HepG2 (cell line): ENCODE measurements at regions not wholly inside any gene's neighbourhood (a gene's known extent, or its start where the extent isn't known, plus 50 kb on each side); places are given as distances from the start of the nearest gene placed in this dataset.

Source experiments
- ATAC-seq: fragments of 200-7000 bp; cut with Tn5 transposase; 3 replicates; pipeline ENCODE4 v1.9.1; 2020; ENCODE audit warnings: mild to moderate bottlenecking, moderate library complexity
- BruUV-seq: library from RNA; stranded (reverse); fragments of 400-500 nt; replicated peaks from 2 replicates; lab custom pipeline; 2021; lab: Mats Ljungman, UMichigan
- CTCF ChIA-PET: fragments of 300-600 bp; formaldehyde crosslinking; extraction: SDS; loops from one replicate; lab custom pipeline; 2021; ENCODE audit warnings: low total read pairs, inconsistent platforms, low intra/inter-chr PET ratio; lab: Yijun Ruan, JAX
- POLR2A ChIA-PET: fragments of 350-600 bp; sonication (Branson Sonifier 250); formaldehyde crosslinking; loops from one replicate; lab custom pipeline; 2020; ENCODE audit warnings: antibody characterized with exemption, inconsistent platforms; lab: Yijun Ruan, JAX
- DNase-seq: peaks from one replicate; pipeline ENCODE4 v3.0.0-alpha.2; 2015; ENCODE audit warnings: low spot score
- FAIRE-seq: peaks from 3 replicates; lab custom pipeline; 2011; peaks lifted over from hg19 to GRCh38; lab: Jason Lieb, UNC
- H2AFZ ChIP-seq: one replicate; pipeline ENCODE4 v1.6.1; 2011; ENCODE audit warnings: low read length, inconsistent platforms
- H3K27ac ChIP-seq: fragments of 300-600 bp; 3 replicates; pipeline ENCODE4 v1.8.0; 2011; ENCODE audit warnings: mixed run types, mild to moderate bottlenecking, mixed read lengths, low read length, inconsistent platforms; ENCODE audit not compliant: insufficient read depth; ENCODE audit errors: extremely low read length
- H3K27me3 ChIP-seq, 2 experiments: fragments of 200-600 bp in 1 of 2; 2 replicates in 1 of 2; 3 replicates in 1 of 2; pipeline versions ENCODE4 v1.6.0 to v1.8.0; 2011; ENCODE audit warnings: low read length in 2 of 2, mild to moderate bottlenecking in 2 of 2, moderate library complexity in 2 of 2, inconsistent platforms in 1 of 2; ENCODE audit not compliant: insufficient read depth in 2 of 2, control insufficient read depth in 1 of 2
- H3K36me3 ChIP-seq, 2 experiments: fragments of 200-600 bp in 1 of 2; replicated peaks in 1 of 2; 2 replicates in 1 of 2; 3 replicates in 1 of 2; pipeline versions ENCODE4 v1.5.1 to v1.8.0; 2011; ENCODE audit warnings: low read length in 2 of 2, inconsistent platforms in 1 of 2; ENCODE audit not compliant: insufficient read depth in 2 of 2, control insufficient read depth in 1 of 2
- H3K4me1 ChIP-seq: 2 replicates; pipeline ENCODE4 v1.5.1; 2012; ENCODE audit warnings: low read length, inconsistent platforms; ENCODE audit not compliant: insufficient read depth
- H3K4me2 ChIP-seq: 2 replicates; pipeline ENCODE4 v1.6.0; 2011; ENCODE audit warnings: low read depth, low read length, inconsistent platforms
- H3K4me3 ChIP-seq, 3 experiments: fragments of 200-600 bp in 1 of 3; sonication (generic), shearing (Covaris generic) in 1 of 3; replicated peaks in 1 of 3; 2 replicates each; pipeline ENCODE4 v1.5.1; 2011 to 2016; ENCODE audit warnings: low read length in 3 of 3, inconsistent platforms in 2 of 3, low read depth in 2 of 3, mild to moderate bottlenecking in 2 of 3, control low read depth in 1 of 3, mixed read lengths in 1 of 3; ENCODE audit not compliant: insufficient read depth in 1 of 3
- H3K79me2 ChIP-seq: one replicate; pipeline ENCODE4 v1.6.1; 2011; ENCODE audit warnings: low read length, inconsistent platforms; ENCODE audit not compliant: insufficient read depth
- H3K9ac ChIP-seq: 2 replicates; pipeline ENCODE4 v1.6.0; 2011; ENCODE audit warnings: mild to moderate bottlenecking, low read depth, low read length, inconsistent platforms; ENCODE audit not compliant: insufficient read depth
- H3K9me3 ChIP-seq: 2 replicates; pipeline ENCODE4 v1.5.1; 2012; ENCODE audit warnings: mild to moderate bottlenecking, low read length
- H4K20me1 ChIP-seq: 2 replicates; pipeline ENCODE4 v1.6.0; 2011; ENCODE audit warnings: inconsistent platforms, mild to moderate bottlenecking, low read length, moderate library complexity; ENCODE audit not compliant: insufficient read depth
- FOXC1 ChIP-seq: sonication (generic); formaldehyde crosslinking; IDR thresholded peaks from 2 replicates; pipeline ENCODE4 v1.8.0; 2022; ENCODE audit warnings: mild to moderate bottlenecking, missing genetic modification reagents, borderline replicate concordance
- KAT8 ChIP-seq: IDR thresholded peaks from 2 replicates; pipeline ENCODE4 v1.6.1; 2016; ENCODE audit warnings: missing genetic modification reagents, missing compliant biosample characterization
- KDM4B ChIP-seq: sonication (generic); formaldehyde crosslinking; IDR thresholded peaks from 2 replicates; pipeline ENCODE4 v1.4.0; 2020; ENCODE audit warnings: missing genetic modification reagents
- MEF2D ChIP-seq: sonication (generic); formaldehyde crosslinking; IDR thresholded peaks from 2 replicates; pipeline ENCODE4 v1.5.1; 2020; ENCODE audit warnings: mild to moderate bottlenecking, missing genetic modification reagents
- MTA1 ChIP-seq: sonication (generic); formaldehyde crosslinking; IDR thresholded peaks from 2 replicates; pipeline ENCODE4 v1.4.0; 2020; ENCODE audit warnings: missing genetic modification reagents, mild to moderate bottlenecking, borderline replicate concordance
- NCOR1 ChIP-seq: fragments of 200-600 bp; sonication (generic); IDR thresholded peaks from 2 replicates; pipeline ENCODE4 v1.7.0; 2017; ENCODE audit warnings: antibody characterized with exemption, low read length, borderline replicate concordance
- REPIN1 ChIP-seq: sonication (generic); formaldehyde crosslinking; IDR thresholded peaks from 2 replicates; pipeline ENCODE4 v1.8.0; 2022; ENCODE audit warnings: missing genetic modification reagents, low read depth, mild to moderate bottlenecking, borderline replicate concordance
- RXRA ChIP-seq: sonication (generic); formaldehyde crosslinking; IDR thresholded peaks from 2 replicates; pipeline ENCODE4 v1.5.1; 2020; ENCODE audit warnings: missing genetic modification reagents
- SAP130 ChIP-seq: IDR thresholded peaks from 2 replicates; pipeline ENCODE4 v1.6.1; 2016; ENCODE audit warnings: low read depth
- SMAD9 ChIP-seq: sonication (generic); formaldehyde crosslinking; IDR thresholded peaks from 2 replicates; pipeline ENCODE4 v1.5.1; 2020; ENCODE audit warnings: mild to moderate bottlenecking, missing genetic modification reagents
- TEAD3 ChIP-seq: optimal IDR thresholded peaks from 2 replicates; pipeline ENCODE3; 2016; ENCODE audit warnings: borderline replicate concordance
- XRCC5 ChIP-seq: fragments of 200-400 bp; formaldehyde crosslinking; optimal IDR thresholded peaks from 2 replicates; pipeline ENCODE3; 2017; ENCODE audit warnings: mild to moderate bottlenecking, low read length
- WGBS: methylation state at CpG from one replicate; pipeline ENCODE4 v1.1.6; 2017; ENCODE audit warnings: low lambda C conversion rate; 5-methylcytosine and 5-hydroxymethylcytosine counted together
- in situ Hi-C: cut with HindIII; loops from 2 replicates; pipeline ENCODE4 v1.10.0; 2017; ENCODE audit warnings: low pct_unique_long_range_greater_than_20kb; ENCODE audit not compliant: extremely low pct_ligation_motif_present
- intact Hi-C: fragments of 100-400 bp; cut with micrococcal nuclease; formaldehyde crosslinking; loops from one replicate; pipeline ENCODE4 v1.10.0; 2022; ENCODE audit not compliant: unreplicated experiment
- TF ChIP-seq, protein P1 (sequence below), 2 experiments: sonication (generic) in 1 of 2; formaldehyde crosslinking in 1 of 2; IDR thresholded peaks; 2 replicates each; pipeline versions ENCODE4 v1.6.1 to v1.9.0; 2014 to 2022; ENCODE audit warnings: antibody characterized with exemption in 1 of 2, borderline replicate concordance in 1 of 2, inconsistent platforms in 1 of 2, low read depth in 1 of 2, missing genetic modification reagents in 1 of 2
- TF ChIP-seq, protein P2 (sequence below): sonication (generic); formaldehyde crosslinking; IDR thresholded peaks from 2 replicates; pipeline ENCODE4; 2020; ENCODE audit warnings: missing genetic modification reagents, mild to moderate bottlenecking, borderline replicate concordance
- TF ChIP-seq, protein P3 (sequence below): IDR thresholded peaks from 2 replicates; pipeline ENCODE4 v1.6.1; 2016; ENCODE audit warnings: low read depth, borderline replicate concordance

DNA sequence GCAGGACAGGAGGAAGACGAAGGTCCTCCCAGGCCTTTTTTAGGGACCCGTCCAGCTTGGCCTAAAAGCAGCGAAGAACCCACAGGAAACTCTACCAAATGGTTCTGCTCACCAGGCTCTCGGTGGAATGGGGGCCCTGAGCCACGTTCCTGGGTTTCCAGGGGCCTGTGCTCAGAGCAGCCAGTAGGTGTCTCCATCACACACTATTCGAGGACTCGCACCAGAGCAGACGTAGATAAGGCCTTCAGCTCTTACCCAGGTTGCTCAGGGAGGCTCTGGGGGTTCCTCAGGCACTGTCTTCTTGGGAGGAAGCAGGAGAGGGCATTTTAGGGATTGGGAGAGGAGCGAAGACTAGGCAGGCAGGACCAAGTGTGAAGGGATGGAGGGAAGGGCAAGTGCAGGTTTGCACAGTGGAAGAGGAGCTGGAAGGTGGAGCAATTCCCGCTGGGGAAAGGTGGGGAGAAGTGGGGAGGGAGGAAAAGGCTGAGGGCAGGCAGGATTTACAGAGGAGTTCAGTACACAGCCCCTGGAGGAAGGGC, 157.1 kb downstream of the RGS9 start:
- no peak overlapping the region for H3K27ac ChIP-seq
- no peaks in the 10 kb centered on the region for H4K20me1 ChIP-seq
- ATAC-seq (peak; percentile 99), FAIRE-seq (peak; percentile 96), DNase-seq (peak; percentile 68)
- H3K27me3 ChIP-seq = peaks cover 0 to 18% of the 10 kb centered on the region in 2 experiments; a peak in 3 of 5 replicates
- ChIA-PET CTCF (interaction anchor here (0.7 to 2.3 kb wide), 7 partner anchors 16 to 871 kb away, joined by 3 to 25 read pairs (median 6); no protein-coding TSS in a partner anchor), POLR2A (no interaction called here)
- in situ Hi-C loops (loop anchor here (5.0 kb wide), 1 partner anchor 253 kb away; no protein-coding TSS in a partner anchor), intact Hi-C loops (loop anchor here (1.0 to 2.0 kb wide), 5 partner anchors 112 to 871 kb away; no protein-coding TSS in a partner anchor)
- no peaks in the 10 kb centered on the region for H3K79me2 ChIP-seq
- BruUV-seq = no TSS peak
- no peaks in the 10 kb centered on the region for H3K36me3 ChIP-seq
- H3K4me1 ChIP-seq = peaks cover 9% of the 10 kb centered on the region; the same call in 1 of the 2 replicates
- 6% methylated on average over 9 of the region's 10 CpGs for WGBS
- H2AFZ ChIP-seq = no peak overlapping the region
- H3K4me2 ChIP-seq = peak overlapping the region; percentile 56
- no peaks in the 10 kb centered on the region for H3K9me3 ChIP-seq
- no peak overlapping the region; a peak in 1 of 6 replicates for H3K4me3 ChIP-seq
- H3K9ac ChIP-seq = no peak overlapping the region
- TF ChIP-seq SAP130 (CRISPR knock-in tag) = peak; percentile 40; the same call in 1 of the 2 replicates
- 0 out of 2 replicates have a peak, but pooled peaks have one; percentile 36 for TF ChIP-seq FOXC1 (CRISPR knock-in tag)
- peak; percentile 29; the same call in 1 of the 2 replicates for TF ChIP-seq REPIN1 (CRISPR knock-in tag)
- 0 out of 2 replicates have a peak, but pooled peaks have one; percentile 70 for TF ChIP-seq KDM4B (CRISPR knock-in tag)
- no peak for TF ChIP-seq NCOR1
- TF ChIP-seq, protein P1, sequence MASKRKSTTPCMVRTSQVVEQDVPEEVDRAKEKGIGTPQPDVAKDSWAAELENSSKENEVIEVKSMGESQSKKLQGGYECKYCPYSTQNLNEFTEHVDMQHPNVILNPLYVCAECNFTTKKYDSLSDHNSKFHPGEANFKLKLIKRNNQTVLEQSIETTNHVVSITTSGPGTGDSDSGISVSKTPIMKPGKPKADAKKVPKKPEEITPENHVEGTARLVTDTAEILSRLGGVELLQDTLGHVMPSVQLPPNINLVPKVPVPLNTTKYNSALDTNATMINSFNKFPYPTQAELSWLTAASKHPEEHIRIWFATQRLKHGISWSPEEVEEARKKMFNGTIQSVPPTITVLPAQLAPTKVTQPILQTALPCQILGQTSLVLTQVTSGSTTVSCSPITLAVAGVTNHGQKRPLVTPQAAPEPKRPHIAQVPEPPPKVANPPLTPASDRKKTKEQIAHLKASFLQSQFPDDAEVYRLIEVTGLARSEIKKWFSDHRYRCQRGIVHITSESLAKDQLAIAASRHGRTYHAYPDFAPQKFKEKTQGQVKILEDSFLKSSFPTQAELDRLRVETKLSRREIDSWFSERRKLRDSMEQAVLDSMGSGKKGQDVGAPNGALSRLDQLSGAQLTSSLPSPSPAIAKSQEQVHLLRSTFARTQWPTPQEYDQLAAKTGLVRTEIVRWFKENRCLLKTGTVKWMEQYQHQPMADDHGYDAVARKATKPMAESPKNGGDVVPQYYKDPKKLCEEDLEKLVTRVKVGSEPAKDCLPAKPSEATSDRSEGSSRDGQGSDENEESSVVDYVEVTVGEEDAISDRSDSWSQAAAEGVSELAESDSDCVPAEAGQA (IDR thresholded peaks at IDR 0.05; ENCODE audit: low read depth) = no peak
- TF ChIP-seq, protein P1 (CRISPR knock-in tag; IDR thresholded peaks at IDR 0.05; ENCODE audit: borderline replicate concordance) = no peak
- 0 out of 2 replicates have a peak, but pooled peaks have one; percentile 23 for TF ChIP-seq KAT8 (CRISPR knock-in tag)
- peak; percentile 42 for TF ChIP-seq XRCC5
- no peak for TF ChIP-seq MEF2D (CRISPR knock-in tag)
- TF ChIP-seq, protein P2, sequence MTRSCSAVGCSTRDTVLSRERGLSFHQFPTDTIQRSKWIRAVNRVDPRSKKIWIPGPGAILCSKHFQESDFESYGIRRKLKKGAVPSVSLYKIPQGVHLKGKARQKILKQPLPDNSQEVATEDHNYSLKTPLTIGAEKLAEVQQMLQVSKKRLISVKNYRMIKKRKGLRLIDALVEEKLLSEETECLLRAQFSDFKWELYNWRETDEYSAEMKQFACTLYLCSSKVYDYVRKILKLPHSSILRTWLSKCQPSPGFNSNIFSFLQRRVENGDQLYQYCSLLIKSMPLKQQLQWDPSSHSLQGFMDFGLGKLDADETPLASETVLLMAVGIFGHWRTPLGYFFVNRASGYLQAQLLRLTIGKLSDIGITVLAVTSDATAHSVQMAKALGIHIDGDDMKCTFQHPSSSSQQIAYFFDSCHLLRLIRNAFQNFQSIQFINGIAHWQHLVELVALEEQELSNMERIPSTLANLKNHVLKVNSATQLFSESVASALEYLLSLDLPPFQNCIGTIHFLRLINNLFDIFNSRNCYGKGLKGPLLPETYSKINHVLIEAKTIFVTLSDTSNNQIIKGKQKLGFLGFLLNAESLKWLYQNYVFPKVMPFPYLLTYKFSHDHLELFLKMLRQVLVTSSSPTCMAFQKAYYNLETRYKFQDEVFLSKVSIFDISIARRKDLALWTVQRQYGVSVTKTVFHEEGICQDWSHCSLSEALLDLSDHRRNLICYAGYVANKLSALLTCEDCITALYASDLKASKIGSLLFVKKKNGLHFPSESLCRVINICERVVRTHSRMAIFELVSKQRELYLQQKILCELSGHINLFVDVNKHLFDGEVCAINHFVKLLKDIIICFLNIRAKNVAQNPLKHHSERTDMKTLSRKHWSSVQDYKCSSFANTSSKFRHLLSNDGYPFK = peak; percentile 52; the same call in 1 of the 2 replicates
- peak; percentile 77 for TF ChIP-seq TEAD3 (CRISPR knock-in tag)
- no peak for TF ChIP-seq MTA1 (CRISPR knock-in tag)
- 0 out of 2 replicates have a peak, but pooled peaks have one; percentile 22 for TF ChIP-seq SMAD9
- TF ChIP-seq, protein P3, sequence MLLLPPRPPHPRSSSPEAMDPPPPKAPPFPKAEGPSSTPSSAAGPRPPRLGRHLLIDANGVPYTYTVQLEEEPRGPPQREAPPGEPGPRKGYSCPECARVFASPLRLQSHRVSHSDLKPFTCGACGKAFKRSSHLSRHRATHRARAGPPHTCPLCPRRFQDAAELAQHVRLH (CRISPR knock-in tag) = peak; percentile 51; the same call in 1 of the 2 replicates
- peak; percentile 44; the same call in 1 of the 2 replicates for TF ChIP-seq RXRA (CRISPR knock-in tag)
